ENCODE measurements at regions not wholly inside any gene's neighbourhood (a gene's known extent, or its start where the extent isn't known, plus 50 kb on each side); places are given as distances from the start of the nearest gene placed in this dataset.

DNA sequence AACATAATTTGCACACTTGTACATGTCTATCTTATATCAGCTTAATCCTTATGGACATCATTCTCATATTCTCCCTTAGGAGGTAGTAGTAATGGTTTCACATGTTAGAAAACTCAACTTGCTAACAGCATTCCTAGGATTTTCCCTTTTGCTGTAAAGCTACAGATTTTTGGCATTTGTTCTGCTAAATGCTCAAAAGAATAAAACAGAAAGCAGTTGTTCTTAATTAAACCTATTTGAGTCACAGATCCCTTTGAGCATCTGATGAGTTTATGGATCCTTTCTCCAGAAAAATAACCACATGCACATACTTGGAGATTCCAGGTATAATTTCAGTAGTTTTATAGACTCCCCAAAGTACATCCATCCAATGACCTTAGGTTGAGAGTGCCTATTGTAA, 122.9 kb upstream of the BET1 start:
- TF ChIP-seq, protein P1, sequence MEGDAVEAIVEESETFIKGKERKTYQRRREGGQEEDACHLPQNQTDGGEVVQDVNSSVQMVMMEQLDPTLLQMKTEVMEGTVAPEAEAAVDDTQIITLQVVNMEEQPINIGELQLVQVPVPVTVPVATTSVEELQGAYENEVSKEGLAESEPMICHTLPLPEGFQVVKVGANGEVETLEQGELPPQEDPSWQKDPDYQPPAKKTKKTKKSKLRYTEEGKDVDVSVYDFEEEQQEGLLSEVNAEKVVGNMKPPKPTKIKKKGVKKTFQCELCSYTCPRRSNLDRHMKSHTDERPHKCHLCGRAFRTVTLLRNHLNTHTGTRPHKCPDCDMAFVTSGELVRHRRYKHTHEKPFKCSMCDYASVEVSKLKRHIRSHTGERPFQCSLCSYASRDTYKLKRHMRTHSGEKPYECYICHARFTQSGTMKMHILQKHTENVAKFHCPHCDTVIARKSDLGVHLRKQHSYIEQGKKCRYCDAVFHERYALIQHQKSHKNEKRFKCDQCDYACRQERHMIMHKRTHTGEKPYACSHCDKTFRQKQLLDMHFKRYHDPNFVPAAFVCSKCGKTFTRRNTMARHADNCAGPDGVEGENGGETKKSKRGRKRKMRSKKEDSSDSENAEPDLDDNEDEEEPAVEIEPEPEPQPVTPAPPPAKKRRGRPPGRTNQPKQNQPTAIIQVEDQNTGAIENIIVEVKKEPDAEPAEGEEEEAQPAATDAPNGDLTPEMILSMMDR (IDR thresholded peaks at IDR 0.05), result no peak
- no peak for TF ChIP-seq POLR2A (IDR thresholded peaks at IDR 0.05)
